HepG2 (cell line): ENCODE measurements at regions not wholly inside any gene's neighbourhood (a gene's known extent, or its start where the extent isn't known, plus 50 kb on each side); places are given as distances from the start of the nearest gene placed in this dataset.

Source experiments
- AHR ChIP-seq: IDR thresholded peaks from 2 replicates; pipeline ENCODE4 v1.6.1; 2018; ENCODE audit warnings: missing genetic modification reagents, missing compliant biosample characterization
- CAMTA2 ChIP-seq: sonication (generic); formaldehyde crosslinking; IDR thresholded peaks from 2 replicates; pipeline ENCODE4 v1.4.0; 2020; ENCODE audit warnings: mild to moderate bottlenecking, missing genetic modification reagents, borderline replicate concordance
- CREM ChIP-seq, 2 experiments: sonication (generic) in 1 of 2; formaldehyde crosslinking in 1 of 2; IDR thresholded peaks; 2 replicates each; pipeline versions ENCODE4 v1.4.0 to v1.6.1; 2016 to 2020; ENCODE audit warnings: antibody characterized with exemption in 1 of 2, mild to moderate bottlenecking in 1 of 2, missing genetic modification reagents in 1 of 2
- EZH2 ChIP-seq: conservative IDR thresholded peaks from 2 replicates; pipeline ENCODE4 v1.6.1; 2012; ENCODE audit warnings: mild to moderate bottlenecking, low read depth, low read length, moderate library complexity
- FOXC1 ChIP-seq: sonication (generic); formaldehyde crosslinking; IDR thresholded peaks from 2 replicates; pipeline ENCODE4 v1.8.0; 2022; ENCODE audit warnings: mild to moderate bottlenecking, missing genetic modification reagents, borderline replicate concordance
- HOXA9 ChIP-seq: sonication (generic); formaldehyde crosslinking; IDR thresholded peaks from 2 replicates; pipeline ENCODE4 v1.8.1; 2022; ENCODE audit warnings: missing genetic modification reagents, mild to moderate bottlenecking, moderate library complexity, borderline replicate concordance
- KAT2B ChIP-seq: fragments of 150-350 bp; IDR thresholded peaks from 2 replicates; pipeline ENCODE4 v1.6.1; 2014; ENCODE audit warnings: low read depth, low read length, borderline replicate concordance
- MEIS2 ChIP-seq: sonication (generic); formaldehyde crosslinking; IDR thresholded peaks from 2 replicates; pipeline ENCODE4 v1.9.0; 2021; ENCODE audit warnings: mild to moderate bottlenecking, missing genetic modification reagents
- NFE2 ChIP-seq: sonication (generic); formaldehyde crosslinking; IDR thresholded peaks from 2 replicates; pipeline ENCODE4 v1.4.0; 2020; ENCODE audit warnings: missing genetic modification reagents
- NFE2L2 ChIP-seq: fragments of 150-350 bp; IDR thresholded peaks from 2 replicates; pipeline ENCODE4 v1.6.1; 2014; ENCODE audit warnings: low read length
- PLRG1 ChIP-seq: fragments of 450-650 bp; conservative IDR thresholded peaks from 2 replicates; pipeline ENCODE4 v1.6.1; 2016
- POLR2G ChIP-seq: fragments of 200-400 bp; formaldehyde crosslinking; IDR thresholded peaks from 2 replicates; pipeline ENCODE4 v1.6.1; 2018; ENCODE audit warnings: mild to moderate bottlenecking, low read depth, low read length, moderate library complexity
- RBM22 ChIP-seq: fragments of 200-400 bp; formaldehyde crosslinking; optimal IDR thresholded peaks from 2 replicates; pipeline ENCODE3; 2017; ENCODE audit warnings: mild to moderate bottlenecking, low read length, moderate library complexity
- RFX3 ChIP-seq: IDR thresholded peaks from 2 replicates; pipeline ENCODE4 v1.6.1; 2016; ENCODE audit warnings: missing biosample characterization, missing genetic modification reagents
- SMAD1 ChIP-seq: sonication (generic); formaldehyde crosslinking; IDR thresholded peaks from 2 replicates; pipeline ENCODE4 v1.4.0; 2020; ENCODE audit warnings: missing genetic modification reagents, low read depth, mild to moderate bottlenecking, borderline replicate concordance
- TMF1 ChIP-seq: sonication (generic); formaldehyde crosslinking; IDR thresholded peaks from 2 replicates; pipeline ENCODE4 v1.8.1; 2022; ENCODE audit warnings: low read depth, missing genetic modification reagents
- ZFP41 ChIP-seq: sonication (generic); formaldehyde crosslinking; IDR thresholded peaks from 2 replicates; pipeline ENCODE4 v1.4.0; 2020; ENCODE audit warnings: mild to moderate bottlenecking, missing genetic modification reagents, borderline replicate concordance
- ZNF468 ChIP-seq: sonication (generic); formaldehyde crosslinking; IDR thresholded peaks from 2 replicates; pipeline ENCODE4 v1.8.0; 2022; ENCODE audit warnings: mild to moderate bottlenecking, moderate library complexity, missing genetic modification reagents
- ZNF552 ChIP-seq: sonication (generic); formaldehyde crosslinking; IDR thresholded peaks from 2 replicates; pipeline ENCODE4 v1.9.0; 2022; ENCODE audit warnings: missing genetic modification reagents, mild to moderate bottlenecking, borderline replicate concordance
- ZNF619 ChIP-seq: sonication (generic); formaldehyde crosslinking; IDR thresholded peaks from 2 replicates; pipeline ENCODE4 v1.4.0; 2020; ENCODE audit warnings: mild to moderate bottlenecking, missing genetic modification reagents
- ZNF891 ChIP-seq: sonication (generic); formaldehyde crosslinking; IDR thresholded peaks from 2 replicates; pipeline ENCODE4 v1.5.0; 2020; ENCODE audit warnings: mild to moderate bottlenecking, missing genetic modification reagents
- ZSCAN22 ChIP-seq: sonication (generic); formaldehyde crosslinking; IDR thresholded peaks from 2 replicates; pipeline ENCODE4 v1.4.0; 2020; ENCODE audit warnings: mild to moderate bottlenecking, missing genetic modification reagents
- TF ChIP-seq, protein P1 (sequence below): IDR thresholded peaks from 2 replicates; pipeline ENCODE4 v1.6.1; 2012; ENCODE audit warnings: low read length, improper control_type of control experiment
- TF ChIP-seq, protein P2 (sequence below): sonication (generic); formaldehyde crosslinking; IDR thresholded peaks from 2 replicates; pipeline ENCODE4 v1.4.0; 2020; ENCODE audit warnings: missing genetic modification reagents
- TF ChIP-seq, protein P3 (sequence below): sonication (generic); formaldehyde crosslinking; IDR thresholded peaks from 2 replicates; pipeline ENCODE4 v1.9.0; 2022; ENCODE audit warnings: low read depth, missing genetic modification reagents

- TF ChIP-seq, protein P1, sequence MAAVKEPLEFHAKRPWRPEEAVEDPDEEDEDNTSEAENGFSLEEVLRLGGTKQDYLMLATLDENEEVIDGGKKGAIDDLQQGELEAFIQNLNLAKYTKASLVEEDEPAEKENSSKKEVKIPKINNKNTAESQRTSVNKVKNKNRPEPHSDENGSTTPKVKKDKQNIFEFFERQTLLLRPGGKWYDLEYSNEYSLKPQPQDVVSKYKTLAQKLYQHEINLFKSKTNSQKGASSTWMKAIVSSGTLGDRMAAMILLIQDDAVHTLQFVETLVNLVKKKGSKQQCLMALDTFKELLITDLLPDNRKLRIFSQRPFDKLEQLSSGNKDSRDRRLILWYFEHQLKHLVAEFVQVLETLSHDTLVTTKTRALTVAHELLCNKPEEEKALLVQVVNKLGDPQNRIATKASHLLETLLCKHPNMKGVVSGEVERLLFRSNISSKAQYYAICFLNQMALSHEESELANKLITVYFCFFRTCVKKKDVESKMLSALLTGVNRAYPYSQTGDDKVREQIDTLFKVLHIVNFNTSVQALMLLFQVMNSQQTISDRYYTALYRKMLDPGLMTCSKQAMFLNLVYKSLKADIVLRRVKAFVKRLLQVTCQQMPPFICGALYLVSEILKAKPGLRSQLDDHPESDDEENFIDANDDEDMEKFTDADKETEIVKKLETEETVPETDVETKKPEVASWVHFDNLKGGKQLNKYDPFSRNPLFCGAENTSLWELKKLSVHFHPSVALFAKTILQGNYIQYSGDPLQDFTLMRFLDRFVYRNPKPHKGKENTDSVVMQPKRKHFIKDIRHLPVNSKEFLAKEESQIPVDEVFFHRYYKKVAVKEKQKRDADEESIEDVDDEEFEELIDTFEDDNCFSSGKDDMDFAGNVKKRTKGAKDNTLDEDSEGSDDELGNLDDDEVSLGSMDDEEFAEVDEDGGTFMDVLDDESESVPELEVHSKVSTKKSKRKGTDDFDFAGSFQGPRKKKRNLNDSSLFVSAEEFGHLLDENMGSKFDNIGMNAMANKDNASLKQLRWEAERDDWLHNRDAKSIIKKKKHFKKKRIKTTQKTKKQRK, result no peak
- TF ChIP-seq RFX3 (CRISPR knock-in tag) (no peak), MEIS2 (CRISPR knock-in tag) (no peak), AHR (CRISPR knock-in tag) (no peak; the same call in 1 of the 2 replicates), ZNF552 (CRISPR knock-in tag) (no peak), HOXA9 (CRISPR knock-in tag) (no peak), CAMTA2 (CRISPR knock-in tag) (no peak), FOXC1 (CRISPR knock-in tag) (no peak), KAT2B (no peak), EZH2 (no peak), ZFP41 (CRISPR knock-in tag) (no peak), RBM22 (no peak), ZSCAN22 (CRISPR knock-in tag) (no peak), NFE2 (no peak), ZNF468 (CRISPR knock-in tag) (no peak), ZNF891 (no peak), TMF1 (no peak), POLR2G (peak; percentile 56), CREM (IDR thresholded peaks at IDR 0.05) (peak; percentile 88; the same call in 1 of the 2 replicates), CREM (CRISPR knock-in tag; IDR thresholded peaks at IDR 0.05) (no peak), ZNF619 (CRISPR knock-in tag) (no peak), SMAD1 (CRISPR knock-in tag) (no peak), NFE2L2 (no peak), PLRG1 (no peak)
- TF ChIP-seq, protein P2, sequence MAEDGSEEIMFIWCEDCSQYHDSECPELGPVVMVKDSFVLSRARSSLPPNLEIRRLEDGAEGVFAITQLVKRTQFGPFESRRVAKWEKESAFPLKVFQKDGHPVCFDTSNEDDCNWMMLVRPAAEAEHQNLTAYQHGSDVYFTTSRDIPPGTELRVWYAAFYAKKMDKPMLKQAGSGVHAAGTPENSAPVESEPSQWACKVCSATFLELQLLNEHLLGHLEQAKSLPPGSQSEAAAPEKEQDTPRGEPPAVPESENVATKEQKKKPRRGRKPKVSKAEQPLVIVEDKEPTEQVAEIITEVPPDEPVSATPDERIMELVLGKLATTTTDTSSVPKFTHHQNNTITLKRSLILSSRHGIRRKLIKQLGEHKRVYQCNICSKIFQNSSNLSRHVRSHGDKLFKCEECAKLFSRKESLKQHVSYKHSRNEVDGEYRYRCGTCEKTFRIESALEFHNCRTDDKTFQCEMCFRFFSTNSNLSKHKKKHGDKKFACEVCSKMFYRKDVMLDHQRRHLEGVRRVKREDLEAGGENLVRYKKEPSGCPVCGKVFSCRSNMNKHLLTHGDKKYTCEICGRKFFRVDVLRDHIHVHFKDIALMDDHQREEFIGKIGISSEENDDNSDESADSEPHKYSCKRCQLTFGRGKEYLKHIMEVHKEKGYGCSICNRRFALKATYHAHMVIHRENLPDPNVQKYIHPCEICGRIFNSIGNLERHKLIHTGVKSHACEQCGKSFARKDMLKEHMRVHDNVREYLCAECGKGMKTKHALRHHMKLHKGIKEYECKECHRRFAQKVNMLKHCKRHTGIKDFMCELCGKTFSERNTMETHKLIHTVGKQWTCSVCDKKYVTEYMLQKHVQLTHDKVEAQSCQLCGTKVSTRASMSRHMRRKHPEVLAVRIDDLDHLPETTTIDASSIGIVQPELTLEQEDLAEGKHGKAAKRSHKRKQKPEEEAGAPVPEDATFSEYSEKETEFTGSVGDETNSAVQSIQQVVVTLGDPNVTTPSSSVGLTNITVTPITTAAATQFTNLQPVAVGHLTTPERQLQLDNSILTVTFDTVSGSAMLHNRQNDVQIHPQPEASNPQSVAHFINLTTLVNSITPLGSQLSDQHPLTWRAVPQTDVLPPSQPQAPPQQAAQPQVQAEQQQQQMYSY (CRISPR knock-in tag), result no peak
- TF ChIP-seq, protein P3, sequence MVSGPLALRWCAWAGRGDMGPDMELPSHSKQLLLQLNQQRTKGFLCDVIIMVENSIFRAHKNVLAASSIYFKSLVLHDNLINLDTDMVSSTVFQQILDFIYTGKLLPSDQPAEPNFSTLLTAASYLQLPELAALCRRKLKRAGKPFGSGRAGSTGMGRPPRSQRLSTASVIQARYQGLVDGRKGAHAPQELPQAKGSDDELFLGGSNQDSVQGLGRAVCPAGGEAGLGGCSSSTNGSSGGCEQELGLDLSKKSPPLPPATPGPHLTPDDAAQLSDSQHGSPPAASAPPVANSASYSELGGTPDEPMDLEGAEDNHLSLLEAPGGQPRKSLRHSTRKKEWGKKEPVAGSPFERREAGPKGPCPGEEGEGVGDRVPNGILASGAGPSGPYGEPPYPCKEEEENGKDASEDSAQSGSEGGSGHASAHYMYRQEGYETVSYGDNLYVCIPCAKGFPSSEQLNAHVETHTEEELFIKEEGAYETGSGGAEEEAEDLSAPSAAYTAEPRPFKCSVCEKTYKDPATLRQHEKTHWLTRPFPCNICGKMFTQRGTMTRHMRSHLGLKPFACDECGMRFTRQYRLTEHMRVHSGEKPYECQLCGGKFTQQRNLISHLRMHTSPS (CRISPR knock-in tag), result 0 out of 2 replicates have a peak, but pooled peaks have one; percentile 36
Measured at GRCh38 chr4:3354455-3354811, 61.6 kb downstream of the RGS12 start (continued).
